ENCODE measurements at regions not wholly inside any gene's neighbourhood (a gene's known extent, or its start where the extent isn't known, plus 50 kb on each side); places are given as distances from the start of the nearest gene placed in this dataset.

GRCh38 chr4:18403327-18403726 is 381.8 kb upstream of the LCORL start:
- Mint-ChIP-seq H3K9me3 (no peaks in the 10 kb centered on the region), H3K4me1 (no peaks in the 10 kb centered on the region), H3K4me3 (no peak overlapping the region), H3K27me3 (ENCODE audit: low read depth) (peaks cover 3% of the 10 kb centered on the region), H3K27ac (no peak overlapping the region), H3K36me3 (ENCODE audit: low read depth) (no peaks in the 10 kb centered on the region)
- TF ChIP-seq CTCF (IDR thresholded peaks at IDR 0.05; ENCODE audit: unreplicated experiment in 3 of 3), result no peak

- peaks cover 3% of the 10 kb centered on the region for H3K27me3 Mint-ChIP-seq (ENCODE audit: low read depth)
- no peak overlapping the region for H3K4me3 Mint-ChIP-seq
- H3K36me3 Mint-ChIP-seq (ENCODE audit: low read depth), result no peaks in the 10 kb centered on the region
- no peak for TF ChIP-seq CTCF (IDR thresholded peaks at IDR 0.05; ENCODE audit: unreplicated experiment in 3 of 3)
- no peaks in the 10 kb centered on the region for H3K4me1 Mint-ChIP-seq
- no peaks in the 10 kb centered on the region for H3K9me3 Mint-ChIP-seq
- no peak overlapping the region for H3K27ac Mint-ChIP-seq
Observed at GRCh38 chr4:18401868-18402267, 380.3 kb upstream of the LCORL start.

- no peaks in the 10 kb centered on the region for H3K4me1 Mint-ChIP-seq
- H3K4me3 Mint-ChIP-seq, result no peak overlapping the region
- TF ChIP-seq CTCF (IDR thresholded peaks at IDR 0.05; ENCODE audit: unreplicated experiment in 3 of 3), result no peak
- no peaks in the 10 kb centered on the region for H3K9me3 Mint-ChIP-seq
- peaks cover 3% of the 10 kb centered on the region for H3K27me3 Mint-ChIP-seq (ENCODE audit: low read depth)
- H3K27ac Mint-ChIP-seq, result no peak overlapping the region
- no peaks in the 10 kb centered on the region for H3K36me3 Mint-ChIP-seq (ENCODE audit: low read depth)
Observed at GRCh38 chr4:18401425-18401824, 379.9 kb upstream of the LCORL start.

- H3K27me3 Mint-ChIP-seq (ENCODE audit: low read depth), result peaks cover 3% of the 10 kb centered on the region
- no peak overlapping the region for H3K27ac Mint-ChIP-seq
- TF ChIP-seq CTCF (IDR thresholded peaks at IDR 0.05; ENCODE audit: unreplicated experiment in 3 of 3), result no peak
- no peaks in the 10 kb centered on the region for H3K9me3 Mint-ChIP-seq
- H3K36me3 Mint-ChIP-seq (ENCODE audit: low read depth), result no peaks in the 10 kb centered on the region
- H3K4me3 Mint-ChIP-seq, result no peak overlapping the region
- H3K4me1 Mint-ChIP-seq, result no peaks in the 10 kb centered on the region
Observed at GRCh38 chr4:18398661-18399060, 377.1 kb upstream of the LCORL start.

- Mint-ChIP-seq H3K4me1 (no peaks in the 10 kb centered on the region), H3K4me3 (no peak overlapping the region), H3K27me3 (ENCODE audit: low read depth) (peaks cover 3% of the 10 kb centered on the region), H3K27ac (no peak overlapping the region), H3K9me3 (no peaks in the 10 kb centered on the region), H3K36me3 (ENCODE audit: low read depth) (no peaks in the 10 kb centered on the region)
- no peak for TF ChIP-seq CTCF (IDR thresholded peaks at IDR 0.05; ENCODE audit: unreplicated experiment in 3 of 3)
Observed at GRCh38 chr4:18397681-18398390, 376.3 kb upstream of the LCORL start.

- Mint-ChIP-seq H3K27ac (no peak overlapping the region), H3K4me1 (no peaks in the 10 kb centered on the region), H3K27me3 (ENCODE audit: low read depth) (peaks cover 3% of the 10 kb centered on the region), H3K9me3 (no peaks in the 10 kb centered on the region), H3K36me3 (ENCODE audit: low read depth) (no peaks in the 10 kb centered on the region), H3K4me3 (no peak overlapping the region)
- TF ChIP-seq CTCF (IDR thresholded peaks at IDR 0.05; ENCODE audit: unreplicated experiment in 3 of 3), result no peak
Observed at GRCh38 chr4:18394656-18395055, 373.1 kb upstream of the LCORL start.
